MCF 10A (cell line): ENCODE measurements at regions not wholly inside any gene's neighbourhood (a gene's known extent, or its start where the extent isn't known, plus 50 kb on each side); places are given as distances from the start of the nearest gene placed in this dataset.

Experiments used
- BruUV-seq: library from RNA; stranded (reverse); fragments of 400-500 nt; replicated peaks from 2 replicates; lab custom pipeline; 2021; lab: Mats Ljungman, UMichigan
- CTCF ChIA-PET: fragments of 300-600 bp; sonication (Branson Sonifier 250); formaldehyde crosslinking; extraction: SDS; loops from one replicate; lab custom pipeline; 2021; ENCODE audit warnings: antibody characterized with exemption, inconsistent platforms; lab: Yijun Ruan, JAX
- POLR2A ChIA-PET: fragments of 300-600, 350-650 bp; sonication (Branson Sonifier 250); formaldehyde crosslinking; extraction: SDS; loops from one replicate; lab custom pipeline; 2020; ENCODE audit warnings: antibody characterized with exemption, inconsistent platforms; lab: Yijun Ruan, JAX
- DNase-seq: peaks from one replicate; pipeline ENCODE4 v3.0.0-alpha.2; 2018; ENCODE audit not compliant: unreplicated experiment
- H3K27ac Mint-ChIP-seq: one replicate; pipeline ENCODE4 v1.8.0; 2022; ENCODE audit warnings: mild to moderate bottlenecking, low read depth, mixed read lengths; ENCODE audit not compliant: unreplicated experiment
- H3K27me3 Mint-ChIP-seq: one replicate; pipeline ENCODE4 v1.8.0; 2022; ENCODE audit warnings: mixed read lengths; ENCODE audit not compliant: insufficient read depth, unreplicated experiment
- H3K36me3 Mint-ChIP-seq: one replicate; pipeline ENCODE4 v1.8.0; 2022; ENCODE audit warnings: mild to moderate bottlenecking, moderate library complexity, mixed read lengths; ENCODE audit not compliant: insufficient read depth, unreplicated experiment
- H3K4me1 Mint-ChIP-seq: one replicate; pipeline ENCODE4 v1.8.0; 2022; ENCODE audit warnings: mixed read lengths; ENCODE audit not compliant: insufficient read depth, unreplicated experiment
- H3K4me3 Mint-ChIP-seq: one replicate; pipeline ENCODE4 v1.8.0; 2022; ENCODE audit warnings: mild to moderate bottlenecking, moderate library complexity, mixed read lengths; ENCODE audit not compliant: unreplicated experiment
- H3K9me3 Mint-ChIP-seq: one replicate; pipeline ENCODE4 v1.8.0; 2022; ENCODE audit warnings: mixed read lengths; ENCODE audit not compliant: unreplicated experiment
- CTCF ChIP-seq: fragments of 200-600 bp; IDR thresholded peaks from one replicate; pipeline ENCODE4 v1.8.0; 2022; ENCODE audit warnings: antibody characterized with exemption, mild to moderate bottlenecking; ENCODE audit not compliant: unreplicated experiment
- intact Hi-C: fragments of 100-400 bp; cut with micrococcal nuclease; formaldehyde crosslinking; loops from 2 replicates; pipeline ENCODE4 v1.14.1; 2022

DNA sequence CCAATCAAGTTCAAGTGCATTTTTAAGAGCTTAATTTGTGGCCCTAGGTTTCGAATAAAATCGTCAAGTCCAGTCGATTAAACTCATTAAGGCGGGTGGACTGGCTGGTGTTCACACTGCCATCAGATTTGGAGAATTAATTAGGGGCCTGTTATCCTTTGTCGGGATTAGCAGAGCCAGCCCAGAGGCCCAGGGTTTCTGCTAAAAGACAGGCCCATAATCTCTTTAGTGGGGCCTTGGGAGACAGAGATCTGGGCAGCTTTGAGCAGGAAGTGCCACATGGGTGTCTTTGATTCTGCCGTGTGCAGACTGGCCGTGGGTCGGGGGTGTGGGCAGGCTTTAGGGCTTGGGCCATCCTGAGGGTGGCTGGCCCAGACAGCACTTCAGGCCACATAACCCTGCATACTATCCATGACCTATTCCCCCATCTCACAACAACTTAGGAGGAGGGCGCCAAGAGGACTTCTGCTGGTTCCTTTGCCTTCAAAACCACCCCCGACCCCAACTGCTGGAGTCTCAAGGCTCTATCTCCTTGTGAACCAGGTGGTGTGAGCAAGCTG lies 94.7 kb downstream of the PLXNA1 start:
- DNase-seq: no peak
- Mint-ChIP-seq H3K27me3 (no peaks in the 10 kb centered on the region), H3K4me3 (no peak overlapping the region), H3K4me1 (peaks cover 29% of the 10 kb centered on the region), H3K36me3 (peaks cover 6% of the 10 kb centered on the region), H3K27ac (no peak overlapping the region), H3K9me3 (no peaks in the 10 kb centered on the region)
- ChIA-PET POLR2A (no interaction called here), CTCF (interaction anchor here (0.7 kb wide), 1 partner anchor 28 kb away, joined by 3 read pairs; no protein-coding TSS in a partner anchor)
- TF ChIP-seq CTCF: no peak
- intact Hi-C loops: no loop called here
- BruUV-seq: no TSS peak

GRCh38 chr3:127078626-127079025 lies 95.7 kb downstream of the PLXNA1 start:
- BruUV-seq: no TSS peak
- Mint-ChIP-seq H3K9me3 (no peaks in the 10 kb centered on the region), H3K27me3 (no peaks in the 10 kb centered on the region), H3K4me1 (peaks cover 20% of the 10 kb centered on the region), H3K36me3 (peaks cover 6% of the 10 kb centered on the region), H3K4me3 (no peak overlapping the region), H3K27ac (no peak overlapping the region)
- no peak for DNase-seq
- ChIA-PET CTCF (no interaction called here), POLR2A (no interaction called here)
- intact Hi-C loops: no loop called here
- no peak for TF ChIP-seq CTCF

- BruUV-seq: no TSS peak
- no peak for TF ChIP-seq CTCF
- CTCF ChIA-PET: no interaction called here
- Mint-ChIP-seq H3K27ac (no peak overlapping the region), H3K9me3 (no peaks in the 10 kb centered on the region), H3K4me3 (no peak overlapping the region), H3K27me3 (no peaks in the 10 kb centered on the region), H3K36me3 (peaks cover 6% of the 10 kb centered on the region), H3K4me1 (peaks cover 14% of the 10 kb centered on the region)
- DNase-seq: no peak
- POLR2A ChIA-PET: no interaction called here
- intact Hi-C loops: no loop called here
These were observed 96.3 kb downstream of the PLXNA1 start for GRCh38 chr3:127079211-127079610.

- Mint-ChIP-seq H3K9me3 (no peaks in the 10 kb centered on the region), H3K36me3 (peaks cover 6% of the 10 kb centered on the region), H3K27me3 (no peaks in the 10 kb centered on the region), H3K27ac (no peak overlapping the region), H3K4me3 (no peak overlapping the region), H3K4me1 (no peaks in the 10 kb centered on the region)
- intact Hi-C loops: no loop called here
- no TSS peak for BruUV-seq
- POLR2A ChIA-PET: no interaction called here
- DNase-seq: no peak
- TF ChIP-seq CTCF: no peak
- CTCF ChIA-PET: no interaction called here
These were observed 98.2 kb downstream of the PLXNA1 start for GRCh38 chr3:127081001-127081720.
